HCT116 (cell line): ENCODE measurements at regions not wholly inside any gene's neighbourhood (a gene's known extent, or its start where the extent isn't known, plus 50 kb on each side); places are given as distances from the start of the nearest gene placed in this dataset.

Experiments used
- ATAC-seq: fragments of 200-7000 bp; cut with Tn5 transposase; 2 replicates; pipeline ENCODE4 v1.9.1; 2020; ENCODE audit warnings: mild to moderate bottlenecking, moderate library complexity
- BruUV-seq: library from RNA; stranded (reverse); fragments of 400-500 nt; replicated peaks from 2 replicates; lab custom pipeline; 2021; lab: Mats Ljungman, UMichigan
- CTCF ChIA-PET: fragments of 300-600 bp; sonication (Branson Sonifier 250); formaldehyde crosslinking; loops from one replicate; lab custom pipeline; 2021; ENCODE audit warnings: antibody characterized with exemption; lab: Charles Lee
- POLR2A ChIA-PET: fragments of 300-600, 350-600 bp; sonication (Branson Sonifier 250); formaldehyde crosslinking; loops from one replicate; lab custom pipeline; 2021; ENCODE audit warnings: antibody characterized with exemption; lab: Charles Lee
- RAD21 ChIA-PET, 2 experiments: fragments of 300-600 bp; sonication (Branson Sonifier 250); formaldehyde crosslinking; loops; one replicate each; lab custom pipeline; 2023; ENCODE audit warnings: low total read pairs in 2 of 2; ENCODE audit not compliant: uncharacterized antibody in 2 of 2, unreplicated experiment in 2 of 2, low non-redundant PET in 1 of 2; lab: Charles Lee
- DNase-seq: peaks from one replicate; pipeline ENCODE4 v3.0.0-alpha.2; 2010; ENCODE audit warnings: low read depth, low spot score
- H2AFZ ChIP-seq: fragments of 200-600 bp; shearing (Covaris generic), sonication (generic); 2 replicates; pipeline ENCODE4 v1.6.1; 2017; ENCODE audit warnings: low read depth, mixed run types, mixed read lengths, antibody characterized with exemption, low read length; ENCODE audit not compliant: poor library complexity, severe bottlenecking
- H3K27ac ChIP-seq: 2 replicates; pipeline ENCODE4 v1.5.1; 2012; ENCODE audit warnings: low read depth, low read length
- H3K27me3 ChIP-seq: fragments of 200-600 bp; sonication (generic); 2 replicates; pipeline ENCODE4 v1.6.1; 2016; ENCODE audit warnings: mixed run types, low read length, mixed read lengths; ENCODE audit not compliant: insufficient read depth
- H3K36me3 ChIP-seq, 2 experiments: fragments of 200-500 bp in 1 of 2; fragments of 200-600 bp in 1 of 2; sonication (Bioruptor generic) in 1 of 2; sonication (generic) in 1 of 2; 2 replicates each; pipeline versions ENCODE4 v1.5.1 to v1.6.1; 2014 to 2016; ENCODE audit warnings: low read length in 2 of 2, inconsistent platforms in 1 of 2, mixed read lengths in 1 of 2, mixed run types in 1 of 2; ENCODE audit not compliant: insufficient read depth in 2 of 2, control insufficient read depth in 1 of 2
- H3K4me1 ChIP-seq, 2 experiments: fragments of 200-600 bp in 1 of 2; sonication (generic) in 1 of 2; 2 replicates each; pipeline versions ENCODE4 v1.5.1 to v1.6.1; 2012 to 2017; ENCODE audit warnings: low read length in 2 of 2, inconsistent platforms in 1 of 2, mild to moderate bottlenecking in 1 of 2, mixed read lengths in 1 of 2, mixed run types in 1 of 2, moderate library complexity in 1 of 2; ENCODE audit not compliant: insufficient read depth in 2 of 2, control insufficient read depth in 1 of 2
- H3K4me2 ChIP-seq: fragments of 200-600 bp; sonication (generic); 2 replicates; pipeline ENCODE4 v1.6.1; 2017; ENCODE audit warnings: mixed run types, low read length, mixed read lengths
- H3K4me3 ChIP-seq, 2 experiments: fragments of 200-600 bp in 1 of 2; sonication (generic) in 1 of 2; replicated peaks in 1 of 2; 2 replicates each; pipeline ENCODE4 v1.5.1; 2011 to 2016; ENCODE audit warnings: low read length in 2 of 2, control low read depth in 1 of 2, low read depth in 1 of 2, mild to moderate bottlenecking in 1 of 2, mixed read lengths in 1 of 2, mixed run types in 1 of 2
- H3K79me2 ChIP-seq: fragments of 200-600 bp; sonication (generic); 2 replicates; pipeline ENCODE4 v1.6.1; 2017; ENCODE audit warnings: mild to moderate bottlenecking, mixed run types, low read length, moderate library complexity, mixed read lengths; ENCODE audit not compliant: insufficient read depth
- H3K9ac ChIP-seq: fragments of 200-600 bp; sonication (generic); 2 replicates; pipeline ENCODE4 v1.6.1; 2016; ENCODE audit warnings: low read length, mixed read lengths
- H3K9me2 ChIP-seq: fragments of 200-600 bp; sonication (generic), shearing (Covaris generic); 2 replicates; pipeline ENCODE4 v1.6.1; 2017; ENCODE audit warnings: mixed run types, mild to moderate bottlenecking, moderate library complexity; ENCODE audit not compliant: insufficient read depth
- H3K9me3 ChIP-seq, 2 experiments: fragments of 200-500 bp in 1 of 2; fragments of 200-600 bp in 1 of 2; sonication (Bioruptor generic) in 1 of 2; sonication (generic) in 1 of 2; 2 replicates each; pipeline ENCODE4 v1.6.1; 2014 to 2017; ENCODE audit warnings: low read length in 2 of 2, mixed read lengths in 2 of 2, inconsistent platforms in 1 of 2, low read depth in 1 of 2, mild to moderate bottlenecking in 1 of 2, mixed run types in 1 of 2, moderate library complexity in 1 of 2; ENCODE audit not compliant: control insufficient read depth in 1 of 2, insufficient read depth in 1 of 2
- H4K20me1 ChIP-seq: fragments of 200-600 bp; sonication (generic), shearing (Covaris generic); 2 replicates; pipeline ENCODE4 v1.6.1; 2017; ENCODE audit warnings: mixed run types, mild to moderate bottlenecking, moderate library complexity; ENCODE audit not compliant: insufficient read depth
- ATF3 ChIP-seq: IDR thresholded peaks from 2 replicates; pipeline ENCODE4 v1.6.1; 2012
- CBX3 ChIP-seq: IDR thresholded peaks from 2 replicates; pipeline ENCODE4 v1.6.1; 2012; ENCODE audit warnings: low read depth
- CEBPB ChIP-seq: IDR thresholded peaks from 2 replicates; pipeline ENCODE4 v1.6.1; 2012; ENCODE audit warnings: low read depth
- CTCF ChIP-seq, 3 experiments: fragments of 200-600 bp in 1 of 3; sonication (generic) in 1 of 3; IDR thresholded peaks in 2 of 3; conservative IDR thresholded peaks in 1 of 3; 2 replicates each; pipeline ENCODE4 v1.5.1; 2012 to 2017; ENCODE audit warnings: low read depth in 2 of 3, low read length in 2 of 3, antibody characterized with exemption in 1 of 3, borderline replicate concordance in 1 of 3, control low read depth in 1 of 3, mild to moderate bottlenecking in 1 of 3, mixed read lengths in 1 of 3, mixed run types in 1 of 3, moderate library complexity in 1 of 3; ENCODE audit not compliant: insufficient read depth in 1 of 3
- EGR1 ChIP-seq: IDR thresholded peaks from 2 replicates; pipeline ENCODE4 v1.6.1; 2012; ENCODE audit warnings: low read depth
- EZH2 ChIP-seq: fragments of 200-600 bp; sonication (generic); IDR thresholded peaks from 2 replicates; pipeline ENCODE4 v1.6.1; 2017; ENCODE audit warnings: antibody characterized with exemption, mixed run types
- JUND ChIP-seq: IDR thresholded peaks from 2 replicates; pipeline ENCODE4 v1.6.1; 2012
- RAD21 ChIP-seq: IDR thresholded peaks from 2 replicates; pipeline ENCODE4 v1.6.1; 2012; ENCODE audit warnings: low read depth, mild to moderate bottlenecking
- SIN3A ChIP-seq: IDR thresholded peaks from 2 replicates; pipeline ENCODE4 v1.6.1; 2012; ENCODE audit warnings: low read depth
- SRF ChIP-seq: IDR thresholded peaks from 2 replicates; pipeline ENCODE4 v1.6.1; 2012; ENCODE audit warnings: low read depth
- TCF7L2 ChIP-seq: IDR thresholded peaks from 2 replicates; pipeline ENCODE4 v1.7.0; 2011; ENCODE audit warnings: borderline replicate concordance, inconsistent platforms; ENCODE audit not compliant: insufficient read depth, insufficient read length; ENCODE audit errors: extremely low read depth
- ZBTB33 ChIP-seq: IDR thresholded peaks from 2 replicates; pipeline ENCODE4 v1.6.1; 2011; ENCODE audit warnings: mild to moderate bottlenecking, low read length, moderate library complexity; ENCODE audit not compliant: insufficient replicate concordance; ENCODE audit errors: extremely low read depth
- ZFX ChIP-seq: fragments of 450-650 bp; IDR thresholded peaks from 2 replicates; pipeline ENCODE4 v1.6.1; 2017
- intact Hi-C: fragments of 100-400 bp; cut with micrococcal nuclease; formaldehyde crosslinking; loops from 2 replicates; pipeline ENCODE4 v1.10.0; 2022
- TF ChIP-seq, protein P1 (sequence below): IDR thresholded peaks from 2 replicates; pipeline ENCODE4 v1.6.1; 2012
- TF ChIP-seq, protein P2 (sequence below): IDR thresholded peaks from 2 replicates; pipeline ENCODE4 v1.6.1; 2012; ENCODE audit warnings: low read depth

DNA sequence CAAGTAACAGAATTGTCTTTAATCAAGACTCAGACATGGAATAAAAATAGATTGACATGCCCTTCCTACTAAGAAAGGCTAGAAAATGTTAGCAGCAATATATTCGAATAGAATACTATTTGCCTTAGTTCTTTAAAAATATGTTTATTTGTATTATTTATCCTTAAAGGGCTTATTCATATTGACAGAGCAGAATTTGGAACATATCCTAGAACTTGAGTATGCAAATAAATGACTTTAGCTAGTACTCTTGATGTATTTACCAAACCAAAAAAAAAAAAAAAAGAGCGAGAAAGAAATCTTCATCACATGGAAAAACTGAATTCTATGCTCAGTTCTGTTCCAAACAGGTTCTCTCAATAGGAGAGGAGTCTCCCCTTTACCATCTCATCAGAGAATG is 68.9 kb upstream of the PPARGC1A start:
- Histone ChIP-seq H3K9me3 (peaks cover 11 to 22% of the 10 kb centered on the region in 2 experiments; a peak in 3 of 4 replicates), H3K27me3 (no peaks in the 10 kb centered on the region), H3K27ac (no peak overlapping the region), H3K4me1 (no peaks in the 10 kb centered on the region), H3K36me3 (no peaks in the 10 kb centered on the region), H3K79me2 (no peaks in the 10 kb centered on the region), H3K9ac (no peak overlapping the region), H4K20me1 (no peaks in the 10 kb centered on the region), H3K4me2 (no peak overlapping the region), H3K9me2 (no peaks in the 10 kb centered on the region), H2AFZ (no peak overlapping the region), H3K4me3 (no peak overlapping the region)
- no TSS peak for BruUV-seq
- ChIA-PET CTCF (no interaction called here), RAD21 (interaction anchor here in 1 of 2 experiments (0.7 kb wide), 1 partner anchor 36 kb away, joined by 3 read pairs; no protein-coding TSS in a partner anchor), POLR2A (no interaction called here)
- intact Hi-C loops: no loop called here
- TF ChIP-seq CTCF (IDR thresholded peaks at IDR 0.05 in 2 of 3, conservative IDR thresholded peaks at IDR 0.05 in 1 of 3; ENCODE audit: borderline replicate concordance in 1 of 3, insufficient read depth in 1 of 3, low read depth in 2 of 3, low read length in 2 of 3) (no peak), TCF7L2 (no peak), SRF (no peak), ZFX (no peak), CBX3 (no peak), SIN3A (no peak), ATF3 (no peak), ZBTB33 (no peak), EGR1 (no peak), RAD21 (no peak), JUND (no peak), CEBPB (no peak), EZH2 (no peak)
- TF ChIP-seq, protein P1, sequence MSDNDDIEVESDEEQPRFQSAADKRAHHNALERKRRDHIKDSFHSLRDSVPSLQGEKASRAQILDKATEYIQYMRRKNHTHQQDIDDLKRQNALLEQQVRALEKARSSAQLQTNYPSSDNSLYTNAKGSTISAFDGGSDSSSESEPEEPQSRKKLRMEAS: no peak
- TF ChIP-seq, protein P2, sequence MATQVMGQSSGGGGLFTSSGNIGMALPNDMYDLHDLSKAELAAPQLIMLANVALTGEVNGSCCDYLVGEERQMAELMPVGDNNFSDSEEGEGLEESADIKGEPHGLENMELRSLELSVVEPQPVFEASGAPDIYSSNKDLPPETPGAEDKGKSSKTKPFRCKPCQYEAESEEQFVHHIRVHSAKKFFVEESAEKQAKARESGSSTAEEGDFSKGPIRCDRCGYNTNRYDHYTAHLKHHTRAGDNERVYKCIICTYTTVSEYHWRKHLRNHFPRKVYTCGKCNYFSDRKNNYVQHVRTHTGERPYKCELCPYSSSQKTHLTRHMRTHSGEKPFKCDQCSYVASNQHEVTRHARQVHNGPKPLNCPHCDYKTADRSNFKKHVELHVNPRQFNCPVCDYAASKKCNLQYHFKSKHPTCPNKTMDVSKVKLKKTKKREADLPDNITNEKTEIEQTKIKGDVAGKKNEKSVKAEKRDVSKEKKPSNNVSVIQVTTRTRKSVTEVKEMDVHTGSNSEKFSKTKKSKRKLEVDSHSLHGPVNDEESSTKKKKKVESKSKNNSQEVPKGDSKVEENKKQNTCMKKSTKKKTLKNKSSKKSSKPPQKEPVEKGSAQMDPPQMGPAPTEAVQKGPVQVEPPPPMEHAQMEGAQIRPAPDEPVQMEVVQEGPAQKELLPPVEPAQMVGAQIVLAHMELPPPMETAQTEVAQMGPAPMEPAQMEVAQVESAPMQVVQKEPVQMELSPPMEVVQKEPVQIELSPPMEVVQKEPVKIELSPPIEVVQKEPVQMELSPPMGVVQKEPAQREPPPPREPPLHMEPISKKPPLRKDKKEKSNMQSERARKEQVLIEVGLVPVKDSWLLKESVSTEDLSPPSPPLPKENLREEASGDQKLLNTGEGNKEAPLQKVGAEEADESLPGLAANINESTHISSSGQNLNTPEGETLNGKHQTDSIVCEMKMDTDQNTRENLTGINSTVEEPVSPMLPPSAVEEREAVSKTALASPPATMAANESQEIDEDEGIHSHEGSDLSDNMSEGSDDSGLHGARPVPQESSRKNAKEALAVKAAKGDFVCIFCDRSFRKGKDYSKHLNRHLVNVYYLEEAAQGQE: no peak
- ATAC-seq (no peak), DNase-seq (no peak)
